NCI-H1048 (cell line): ENCODE measurements at regions not wholly inside any gene's neighbourhood (a gene's known extent, or its start where the extent isn't known, plus 50 kb on each side); places are given as distances from the start of the nearest gene placed in this dataset.

Experiments
- DNase-seq: peaks from one replicate; lab custom pipeline; 2025; lab: John Stamatoyannopoulos, UW

DNA sequence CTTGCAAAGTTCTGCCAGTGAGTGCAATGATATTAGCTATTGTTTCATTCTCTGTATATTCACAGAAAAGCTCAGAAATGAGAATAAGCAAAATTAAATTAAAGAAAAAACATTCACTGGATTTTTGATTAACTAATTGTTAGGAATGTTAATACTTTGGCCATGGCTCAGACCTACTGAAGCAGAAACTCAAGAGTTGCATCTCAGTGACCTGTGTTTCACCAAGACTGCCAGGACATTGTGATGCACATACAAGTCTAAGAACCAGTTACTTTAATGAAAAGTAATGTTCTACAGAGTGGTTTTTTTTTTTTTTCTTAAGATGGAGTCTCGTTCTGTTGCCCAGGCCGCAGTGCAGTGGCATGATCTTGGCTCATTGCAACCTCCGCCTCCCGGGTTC, 464.9 kb upstream of the NMUR2 start:
- DNase-seq, result no peak

GRCh38 chr5:152882621-152883020, 477.5 kb upstream of the NMUR2 start:
- no peak for DNase-seq

- no peak for DNase-seq
These were observed 478.1 kb upstream of the NMUR2 start for GRCh38 chr5:152883066-152883775.

- no peak for DNase-seq
These were observed 478.9 kb upstream of the NMUR2 start for GRCh38 chr5:152884006-152884405.

- no peak for DNase-seq
These were observed 495.3 kb upstream of the NMUR2 start for GRCh38 chr5:152900332-152900731.

DNA sequence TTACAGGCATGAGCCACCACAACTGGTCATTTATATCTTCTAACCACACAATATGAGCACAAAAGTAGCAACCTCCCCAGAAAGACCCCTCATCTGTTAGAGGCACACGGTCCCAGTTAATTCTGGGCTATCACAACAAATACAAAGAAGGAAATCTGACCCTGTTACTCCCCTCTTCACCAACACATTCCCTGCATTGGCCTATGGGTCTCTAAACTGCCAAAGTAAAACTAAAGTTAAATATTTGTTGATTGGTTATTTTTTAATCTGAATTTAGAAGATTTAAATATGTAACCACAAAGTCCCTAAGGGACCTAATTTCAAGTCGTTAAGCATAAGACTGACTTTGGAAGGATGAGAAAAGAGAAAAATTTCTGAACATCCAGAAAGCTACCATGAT, 496.7 kb upstream of the NMUR2 start:
- DNase-seq, result no peak

DNA sequence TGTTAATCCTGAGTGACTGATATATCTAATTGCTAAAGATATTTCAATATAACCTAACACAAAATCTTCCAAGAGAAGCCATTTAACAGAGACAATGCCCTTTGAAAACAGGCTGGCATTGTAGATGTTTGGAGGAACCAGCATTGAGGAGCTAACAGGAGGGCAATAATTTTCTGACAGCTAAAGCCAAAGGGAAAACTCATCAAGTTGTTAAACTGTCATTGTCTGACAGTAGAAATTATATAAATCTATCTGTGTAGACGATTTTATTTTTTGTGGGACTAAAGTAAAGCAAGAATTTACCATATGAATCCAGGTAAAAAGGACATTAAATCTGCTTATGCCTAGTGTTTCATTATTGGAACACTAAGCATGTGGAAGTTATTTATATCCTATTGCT, 500.2 kb upstream of the NMUR2 start:
- no peak for DNase-seq

GRCh38 chr5:152907488-152908245, 502.6 kb upstream of the NMUR2 start:
- no peak for DNase-seq

GRCh38 chr5:152912924-152913323, 507.8 kb upstream of the NMUR2 start:
- no peak for DNase-seq

DNA sequence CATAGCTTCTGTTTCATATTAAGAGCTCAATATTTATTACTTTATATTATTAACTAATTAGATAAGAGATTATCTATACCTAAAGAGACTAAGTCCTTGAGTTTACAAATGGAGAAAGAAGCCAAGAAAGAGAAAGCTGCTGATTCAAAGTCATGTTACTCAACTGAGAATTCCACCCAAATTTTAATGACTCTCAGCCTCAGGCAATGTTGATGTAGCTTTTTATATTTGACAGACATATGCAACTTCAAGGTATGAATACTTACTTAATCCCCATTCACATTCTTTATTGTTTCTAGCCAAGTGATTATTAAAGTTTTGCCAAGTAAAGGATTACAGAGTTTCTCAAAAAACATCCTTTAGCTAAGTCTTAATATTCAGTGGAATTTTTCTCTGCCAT, 527.5 kb upstream of the NMUR2 start:
- DNase-seq, result no peak

DNA sequence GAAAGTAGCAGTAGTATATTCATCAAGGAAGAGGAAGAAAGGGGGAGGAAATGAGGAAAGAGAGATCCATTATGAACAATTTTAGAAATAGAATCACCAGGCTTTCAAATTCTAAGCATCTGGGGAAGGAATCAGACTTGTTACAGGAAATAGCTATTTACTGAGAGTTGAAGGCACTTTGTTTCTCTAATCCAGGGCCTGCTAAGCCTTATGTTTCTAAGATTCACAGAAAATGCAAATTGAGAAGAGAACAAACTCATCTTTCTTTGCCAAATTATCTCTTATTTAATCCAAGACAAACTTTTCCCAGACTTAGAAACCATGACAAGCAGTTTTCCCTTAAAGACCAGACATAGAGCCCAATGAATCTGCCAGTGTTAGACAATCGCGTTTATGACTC, 528.0 kb upstream of the NMUR2 start:
- no peak for DNase-seq

DNA sequence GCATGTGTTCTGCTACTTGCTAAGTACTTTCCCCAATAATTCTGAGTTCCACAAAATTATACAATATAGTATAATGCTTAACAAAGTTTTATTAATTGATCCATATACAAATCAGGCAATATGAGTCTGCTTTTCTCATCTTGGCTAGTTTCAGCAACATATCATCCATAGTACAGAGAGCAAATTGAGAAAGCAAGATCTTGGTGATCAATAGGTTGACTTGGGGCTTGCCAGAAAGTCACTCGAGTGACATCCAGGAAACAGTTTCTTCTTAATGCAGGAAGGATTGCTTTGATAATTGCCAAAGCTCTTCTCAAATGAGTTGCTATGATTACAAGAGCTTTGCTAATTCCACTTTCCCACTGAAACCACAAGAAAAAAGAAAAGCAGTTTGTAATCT, 533.6 kb upstream of the NMUR2 start:
- no peak for DNase-seq

DNA sequence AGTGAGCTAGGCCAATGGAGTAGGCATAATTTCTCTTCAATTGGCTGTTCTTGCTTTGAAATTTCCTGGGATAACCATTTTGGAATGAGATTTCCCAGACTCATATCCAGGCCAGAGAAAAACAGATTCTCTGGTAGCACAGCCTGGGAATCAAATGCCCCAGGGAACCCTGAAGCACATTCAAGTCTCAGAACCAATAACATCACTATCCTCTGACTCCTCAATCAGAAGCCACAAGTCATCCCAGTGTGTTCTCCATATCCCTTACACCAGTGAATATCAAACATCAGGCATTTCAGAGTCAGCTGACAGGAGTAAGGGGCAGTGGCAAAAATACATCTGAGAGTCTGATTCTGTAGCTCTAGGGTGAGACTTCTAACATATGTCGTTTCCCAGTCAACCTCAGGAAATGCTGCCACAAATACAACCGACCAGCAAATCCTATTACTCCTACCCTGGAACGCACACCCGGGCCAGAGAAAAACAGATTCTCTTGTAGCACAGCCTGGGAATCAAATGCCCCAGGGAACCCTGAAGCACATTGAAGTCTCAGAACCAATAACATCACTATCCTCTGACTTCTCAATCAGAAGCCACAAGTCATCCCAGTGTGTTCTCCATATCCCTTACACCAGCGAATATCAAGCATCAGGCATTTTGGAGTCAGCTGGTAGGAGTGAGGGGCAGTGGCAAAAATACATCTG, 537.7 kb upstream of the NMUR2 start:
- no peak for DNase-seq

GRCh38 chr5:152953788-152954483, 536.5 kb upstream of the GRIA1 start:
- DNase-seq, result no peak

DNA sequence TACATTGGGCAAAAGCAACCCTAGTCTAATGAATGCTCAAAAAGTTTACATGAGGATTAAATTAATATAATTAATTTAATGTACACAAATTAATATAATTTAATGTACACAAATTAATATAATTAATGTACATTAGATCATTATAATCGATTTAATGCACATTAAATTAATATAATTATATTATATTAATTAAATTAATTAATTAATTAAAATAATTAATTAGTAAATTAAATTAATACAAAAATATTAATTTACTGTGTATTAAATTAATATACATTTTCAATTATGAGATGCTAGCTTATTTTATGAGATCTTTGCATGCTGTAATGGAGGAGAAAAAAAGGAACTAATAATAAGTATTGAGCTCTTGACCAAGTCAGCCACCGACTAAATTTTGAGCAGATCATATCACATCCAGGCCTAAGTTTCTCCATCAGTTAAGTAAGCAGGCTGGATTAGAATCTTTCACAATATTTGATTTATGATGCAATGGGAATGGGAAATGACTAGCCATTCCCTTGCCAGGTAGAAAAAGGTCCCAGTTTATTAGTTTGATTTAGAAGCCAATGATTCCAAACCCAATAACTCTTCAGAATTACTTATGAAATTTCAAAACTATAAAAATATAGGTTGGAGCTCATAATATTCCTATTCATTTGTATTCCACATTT, 533.4 kb upstream of the GRIA1 start:
- no peak for DNase-seq

DNA sequence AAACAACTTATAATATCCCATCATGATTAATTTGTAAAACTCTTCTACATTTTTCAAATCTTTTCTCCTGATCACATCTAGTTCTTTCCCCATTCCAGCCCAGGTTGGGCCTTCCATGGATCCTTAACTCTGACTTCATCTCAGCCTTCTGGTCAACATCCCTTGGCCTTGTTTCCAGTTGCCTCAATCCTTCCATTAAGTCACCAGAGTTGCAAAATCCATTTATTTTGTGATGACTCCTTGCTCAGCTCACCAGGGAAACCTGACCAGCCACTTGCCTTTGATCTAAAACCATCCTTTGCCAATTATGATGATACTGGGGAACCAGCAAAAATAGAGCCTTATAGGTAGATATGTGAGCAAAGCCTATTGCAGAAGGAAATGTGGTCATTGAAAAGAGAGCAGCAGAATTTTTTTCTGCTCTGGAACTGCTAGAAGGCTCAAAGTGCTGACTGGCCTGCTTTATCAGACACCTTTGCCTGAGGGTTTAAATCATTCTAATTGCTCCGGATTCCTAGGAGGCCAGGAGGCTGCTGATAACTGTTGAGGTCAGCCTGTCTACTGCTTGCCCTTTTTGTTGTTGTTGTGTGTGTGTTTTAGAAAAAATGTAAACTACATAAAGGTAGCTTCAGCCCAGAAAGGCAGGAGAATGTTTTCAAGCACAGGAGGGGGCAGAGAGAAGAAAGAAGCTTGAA, 512.2 kb upstream of the GRIA1 start:
- DNase-seq, result no peak

DNA sequence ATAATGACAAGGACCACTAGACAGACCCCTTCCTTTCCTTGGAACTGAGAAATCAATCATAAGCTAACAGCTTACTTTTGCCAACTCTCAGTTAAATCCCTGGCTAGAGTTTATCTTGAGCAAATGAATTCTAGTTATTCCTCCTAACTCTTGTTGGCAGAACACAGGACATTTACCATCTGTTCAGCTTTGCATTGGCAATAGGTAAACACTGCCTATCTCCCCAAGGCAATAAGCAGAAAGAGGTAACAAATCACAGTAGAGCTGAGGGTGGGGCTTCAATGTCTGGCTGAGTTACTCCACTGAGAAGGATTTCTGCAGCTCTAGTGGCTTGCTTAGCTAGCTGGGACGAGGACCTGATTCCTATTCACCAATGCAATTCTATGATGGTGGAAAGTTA, 503.3 kb upstream of the GRIA1 start:
- no peak for DNase-seq

GRCh38 chr5:152990217-152990616, 500.3 kb upstream of the GRIA1 start:
- DNase-seq, result no peak

DNA sequence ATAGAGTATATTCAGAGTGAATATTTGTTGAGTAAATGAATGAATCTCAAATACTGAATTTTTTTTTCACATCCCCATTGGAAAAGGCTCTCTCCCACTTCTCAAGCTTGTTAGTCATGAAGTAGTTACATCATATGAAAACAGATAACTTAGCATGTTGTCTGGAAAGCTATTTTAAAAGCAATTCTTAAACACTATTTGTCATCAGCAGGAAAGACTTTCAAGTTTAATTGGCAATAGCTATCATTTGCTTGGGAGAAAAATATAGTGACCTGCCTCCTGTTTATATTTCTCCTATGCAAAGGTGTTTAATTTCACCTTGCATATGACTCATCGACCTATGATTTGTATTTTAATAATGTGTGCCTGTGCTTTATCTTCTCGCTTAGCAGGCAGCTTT, 499.8 kb upstream of the GRIA1 start:
- no peak for DNase-seq

- DNase-seq, result no peak
These were observed 496.3 kb upstream of the GRIA1 start for GRCh38 chr5:152994033-152994680.

GRCh38 chr5:152995214-152995725, 495.2 kb upstream of the GRIA1 start:
- DNase-seq, result no peak
